DND-41 (cell line): ENCODE measurements at regions not wholly inside any gene's neighbourhood (a gene's known extent, or its start where the extent isn't known, plus 50 kb on each side); places are given as distances from the start of the nearest gene placed in this dataset.

Experiments used
- ATAC-seq: fragments of 200-7000 bp; cut with Tn5 transposase; 3 replicates; pipeline ENCODE4 v1.9.1; 2021; ENCODE audit warnings: low read depth; ENCODE audit not compliant: insufficient read depth
- DNase-seq: peaks from one replicate; pipeline ENCODE4 v3.0.0-alpha.2; 2020
- H2AFZ ChIP-seq: 2 replicates; pipeline ENCODE4 v1.6.0; 2012; ENCODE audit warnings: low read depth, low read length
- H3K27ac ChIP-seq: 2 replicates; pipeline ENCODE4 v1.5.1; 2012; ENCODE audit warnings: low read length, inconsistent platforms
- H3K27me3 ChIP-seq: fragments of 200-600 bp; sonication (generic); 2 replicates; pipeline ENCODE4 v1.6.0; 2012; ENCODE audit warnings: low read length, mild to moderate bottlenecking, inconsistent platforms; ENCODE audit not compliant: insufficient read depth, poor library complexity
- H3K36me3 ChIP-seq: 2 replicates; pipeline ENCODE4 v1.5.1; 2012; ENCODE audit warnings: low read length, inconsistent platforms; ENCODE audit not compliant: insufficient read depth
- H3K4me1 ChIP-seq: 2 replicates; pipeline ENCODE4 v1.5.1; 2012; ENCODE audit warnings: mild to moderate bottlenecking, low read length; ENCODE audit not compliant: insufficient read depth
- H3K4me2 ChIP-seq: 2 replicates; pipeline ENCODE4 v1.6.0; 2012; ENCODE audit warnings: mild to moderate bottlenecking, moderate library complexity, low read length, inconsistent platforms; ENCODE audit not compliant: insufficient read depth
- H3K4me3 ChIP-seq, 2 experiments: fragments of 200-600 bp in 1 of 2; shearing (Covaris generic) in 1 of 2; 2 replicates each; pipeline ENCODE4 v1.5.1; 2012 to 2016; ENCODE audit warnings: inconsistent platforms in 2 of 2, low read length in 2 of 2, mild to moderate bottlenecking in 2 of 2, low read depth in 1 of 2, moderate library complexity in 1 of 2
- H3K79me2 ChIP-seq: 2 replicates; pipeline ENCODE4 v1.6.0; 2012; ENCODE audit warnings: low read length, inconsistent platforms; ENCODE audit not compliant: insufficient read depth
- H3K9ac ChIP-seq: 2 replicates; pipeline ENCODE4 v1.6.0; 2012; ENCODE audit warnings: low read depth, mild to moderate bottlenecking, inconsistent platforms, low read length, moderate library complexity
- H3K9me3 ChIP-seq: 2 replicates; pipeline ENCODE4 v1.5.1; 2012; ENCODE audit warnings: low read length, moderate library complexity, mild to moderate bottlenecking, inconsistent platforms; ENCODE audit not compliant: insufficient read depth, severe bottlenecking
- H4K20me1 ChIP-seq: 2 replicates; pipeline ENCODE4 v1.6.0; 2012; ENCODE audit warnings: low read length; ENCODE audit not compliant: insufficient read depth
- CTCF ChIP-seq: IDR thresholded peaks from 2 replicates; pipeline ENCODE4 v1.5.1; 2012; ENCODE audit warnings: borderline replicate concordance, low read length, moderate library complexity, mild to moderate bottlenecking; ENCODE audit not compliant: poor library complexity, severe bottlenecking; ENCODE audit errors: extremely low read depth
- EZH2 ChIP-seq: IDR thresholded peaks from 3 replicates; pipeline ENCODE4 v1.6.1; 2012; ENCODE audit warnings: borderline replicate concordance, low read depth, mild to moderate bottlenecking, moderate library complexity, low read length, inconsistent platforms; ENCODE audit not compliant: severe bottlenecking

DNA sequence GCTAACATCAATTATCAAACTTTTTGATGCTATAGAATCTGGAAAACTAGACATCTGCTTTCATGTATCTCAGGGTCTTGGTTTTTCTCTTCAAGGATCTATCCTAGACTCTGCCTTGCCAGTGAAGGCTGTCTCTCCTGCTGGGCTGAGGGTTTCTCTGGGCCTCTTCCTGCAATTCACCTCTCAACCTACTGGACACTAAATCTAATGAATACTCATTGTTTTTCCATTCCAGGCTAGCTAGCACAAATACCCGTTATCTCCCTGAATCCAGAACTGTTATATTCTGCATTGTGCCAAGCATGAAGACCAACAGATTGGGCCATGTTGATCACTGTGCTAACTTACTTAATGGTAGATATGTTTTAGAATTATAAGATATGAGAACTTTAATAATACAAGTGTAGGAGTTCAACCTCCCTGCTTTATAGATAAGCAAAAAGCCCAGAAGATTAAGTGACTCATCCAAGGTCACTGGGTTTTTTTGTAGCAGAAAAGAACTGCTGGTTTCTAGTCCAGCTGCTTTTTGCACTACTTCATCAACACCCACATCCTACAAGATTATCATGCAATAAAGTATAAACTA lies 56.5 kb upstream of the RNF38 start:
- Histone ChIP-seq H3K4me1 (peaks cover 41% of the 10 kb centered on the region), H4K20me1 (peaks cover 25% of the 10 kb centered on the region; the same call in 1 of the 2 replicates), H3K27me3 (no peaks in the 10 kb centered on the region), H3K4me3 (no peak overlapping the region), H3K36me3 (no peaks in the 10 kb centered on the region), H3K9ac (no peak overlapping the region), H2AFZ (no peak overlapping the region), H3K27ac (no peak overlapping the region), H3K9me3 (no peaks in the 10 kb centered on the region), H3K4me2 (peak overlapping the region; percentile 44; the same call in 1 of the 2 replicates), H3K79me2 (peaks cover 26% of the 10 kb centered on the region)
- ATAC-seq = no peak
- no peak for DNase-seq
- no peak for TF ChIP-seq EZH2
- no peak for TF ChIP-seq CTCF

DNA sequence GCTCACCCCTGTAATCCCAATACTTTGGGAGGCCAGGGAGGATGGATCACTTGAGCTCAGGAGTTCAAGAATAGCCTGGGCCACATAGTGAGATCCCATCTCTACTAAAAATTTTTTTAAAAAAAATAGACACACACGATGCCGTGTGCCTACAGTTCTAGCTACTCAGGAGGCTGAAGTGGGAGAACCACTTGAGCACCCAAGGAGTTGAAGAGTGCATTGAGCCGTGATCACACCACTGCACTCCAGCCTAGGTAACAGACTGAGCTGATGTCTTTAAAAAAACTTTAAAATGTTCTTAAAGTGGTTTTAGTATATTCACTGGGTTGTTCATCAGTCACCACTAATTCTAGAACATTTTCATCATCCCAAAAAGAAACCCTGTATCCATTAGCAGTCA lies 51.9 kb upstream of the RNF38 start:
- no peaks in the 10 kb centered on the region for H3K36me3 ChIP-seq
- peaks cover 39% of the 10 kb centered on the region for H3K79me2 ChIP-seq
- H2AFZ ChIP-seq = no peak overlapping the region
- no peaks in the 10 kb centered on the region for H3K27me3 ChIP-seq
- H3K4me1 ChIP-seq = peaks cover 8% of the 10 kb centered on the region
- H3K9me3 ChIP-seq = no peaks in the 10 kb centered on the region
- H3K27ac ChIP-seq = no peak overlapping the region
- H4K20me1 ChIP-seq = peaks cover 16% of the 10 kb centered on the region; the same call in 1 of the 2 replicates
- ATAC-seq (no peak), DNase-seq (no peak)
- TF ChIP-seq CTCF (no peak), EZH2 (no peak)
- no peak overlapping the region for H3K9ac ChIP-seq
- H3K4me3 ChIP-seq = no peak overlapping the region
- H3K4me2 ChIP-seq = no peak overlapping the region

DNA sequence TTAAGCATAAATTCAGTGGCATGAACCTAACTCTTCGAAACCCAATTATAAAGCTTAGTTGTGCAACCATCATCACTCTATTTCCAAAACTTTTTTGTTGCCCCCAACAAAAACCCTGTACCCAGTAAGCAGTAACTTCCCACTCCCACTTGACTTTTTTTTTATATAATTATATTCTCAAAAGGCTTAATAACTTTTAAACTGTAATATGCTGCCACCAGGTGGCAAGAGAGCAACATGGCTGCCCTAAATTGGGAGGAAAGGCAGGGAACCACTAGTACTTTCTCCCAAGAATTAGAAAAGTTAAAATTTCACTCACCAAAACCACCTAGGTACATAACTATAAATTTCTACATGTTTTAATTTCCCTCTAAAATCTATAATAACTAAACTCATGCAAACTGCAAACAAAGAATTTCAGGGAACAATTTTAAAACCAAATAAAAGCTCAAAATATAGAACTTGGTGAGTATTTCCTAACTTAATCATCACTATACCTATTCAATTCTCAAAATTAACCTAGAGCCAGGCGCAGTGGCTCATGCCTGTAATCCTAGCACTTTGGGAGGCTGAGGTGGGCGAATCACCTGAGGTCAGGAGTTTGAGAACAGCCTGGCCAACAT lies 50.2 kb upstream of the RNF38 start:
- Histone ChIP-seq H3K4me3 (no peak overlapping the region), H2AFZ (no peak overlapping the region), H4K20me1 (peaks cover 13% of the 10 kb centered on the region; the same call in 1 of the 2 replicates), H3K27ac (no peak overlapping the region), H3K4me1 (no peaks in the 10 kb centered on the region), H3K27me3 (no peaks in the 10 kb centered on the region), H3K9me3 (no peaks in the 10 kb centered on the region), H3K4me2 (no peak overlapping the region), H3K36me3 (no peaks in the 10 kb centered on the region), H3K79me2 (peaks cover 31% of the 10 kb centered on the region), H3K9ac (no peak overlapping the region)
- ATAC-seq (no peak), DNase-seq (peak; percentile 28)
- TF ChIP-seq CTCF (peak; percentile 66), EZH2 (no peak)
